Epidermal melanocyte (primary cell): ENCODE measurements at regions not wholly inside any gene's neighbourhood (a gene's known extent, or its start where the extent isn't known, plus 50 kb on each side); places are given as distances from the start of the nearest gene placed in this dataset.
"Not testable (repeated sequence)": the region's sequence is repeated elsewhere in the genome, so short reads cannot be mapped to it uniquely, and the experiment has no call there.

Source experiments
- DNase-seq: peaks from one replicate; pipeline ENCODE4 v3.0.0; 2011; ENCODE audit warnings: low spot score; ENCODE audit not compliant: insufficient read length

GRCh38 chr5:56733580-56733979 lies 81.8 kb upstream of the MAP3K1 start:
- no peak for DNase-seq

GRCh38 chr5:56732121-56732520 lies 83.2 kb upstream of the MAP3K1 start:
- no peak for DNase-seq

- not testable (repeated sequence) for DNase-seq
Measured at GRCh38 chr5:56731473-56731872, 83.9 kb upstream of the MAP3K1 start.

- no peak for DNase-seq
Measured at GRCh38 chr5:56729488-56729887, 85.9 kb upstream of the MAP3K1 start.

- DNase-seq = no peak
Measured at GRCh38 chr5:56725711-56726411, 89.5 kb upstream of the MAP3K1 start.

GRCh38 chr5:56724857-56725256 lies 90.5 kb upstream of the MAP3K1 start:
- DNase-seq = not testable (repeated sequence)

- DNase-seq = no peak
Measured at GRCh38 chr5:56722317-56722716, 93.0 kb upstream of the MAP3K1 start.

- no peak for DNase-seq
Measured at GRCh38 chr5:56717253-56717987, 97.9 kb upstream of the MAP3K1 start.

GRCh38 chr5:56715986-56716385 lies 99.4 kb upstream of the MAP3K1 start:
- no peak for DNase-seq

- no peak for DNase-seq
Measured at GRCh38 chr5:56712895-56713591, 102.3 kb upstream of the MAP3K1 start.

- no peak for DNase-seq
Measured at GRCh38 chr5:56710826-56711590, 104.3 kb upstream of the MAP3K1 start.

GRCh38 chr5:56706504-56706903 lies 108.8 kb upstream of the MAP3K1 start:
- DNase-seq = no peak

- DNase-seq = no peak
Measured at GRCh38 chr5:56705217-56705616, 110.1 kb upstream of the MAP3K1 start.

GRCh38 chr5:56703952-56704351 lies 111.4 kb upstream of the MAP3K1 start:
- DNase-seq = no peak

- DNase-seq = no peak
Measured at GRCh38 chr5:56700711-56701110, 114.6 kb upstream of the MAP3K1 start.

GRCh38 chr5:56699538-56699937 lies 115.8 kb upstream of the MAP3K1 start:
- no peak for DNase-seq

- DNase-seq = no peak
Measured at GRCh38 chr5:56698463-56699381, 116.6 kb upstream of the MAP3K1 start.

- no peak for DNase-seq
Measured at GRCh38 chr5:56696900-56697299, 118.4 kb upstream of the MAP3K1 start.

- no peak for DNase-seq
Measured at GRCh38 chr5:56693220-56693579, 122.1 kb upstream of the MAP3K1 start.

- no peak for DNase-seq
Measured at GRCh38 chr5:56692359-56693219, 122.8 kb upstream of the MAP3K1 start.
